OCI-LY7 (cell line): ENCODE measurements at regions not wholly inside any gene's neighbourhood (a gene's known extent, or its start where the extent isn't known, plus 50 kb on each side); places are given as distances from the start of the nearest gene placed in this dataset.
"Not testable (repeated sequence)": the region's sequence is repeated elsewhere in the genome, so short reads cannot be mapped to it uniquely, and the experiment has no call there.

ENCODE experiments used
- BruUV-seq: library from RNA; stranded (reverse); fragments of 400-500 nt; replicated peaks from 2 replicates; lab custom pipeline; 2021; lab: Mats Ljungman, UMichigan
- CTCF ChIA-PET: fragments of 300-600 bp; sonication (Branson Sonifier 250); formaldehyde crosslinking; loops from one replicate; lab custom pipeline; 2022; ENCODE audit warnings: antibody characterized with exemption; ENCODE audit not compliant: unreplicated experiment; lab: Charles Lee
- POLR2A ChIA-PET: fragments of 300-600 bp; sonication (Branson Sonifier 250); formaldehyde crosslinking; loops from one replicate; lab custom pipeline; 2022; ENCODE audit warnings: antibody characterized with exemption; lab: Charles Lee
- DNase-seq: peaks from one replicate; pipeline ENCODE4 v3.0.0-alpha.2; 2015; ENCODE audit warnings: low spot score
- H2AFZ ChIP-seq: fragments of 200-600 bp; sonication (generic), shearing (Covaris generic); 2 replicates; pipeline ENCODE4 v1.6.1; 2014; ENCODE audit warnings: mild to moderate bottlenecking, antibody characterized with exemption, low read length, moderate library complexity
- H3K27ac ChIP-seq: fragments of 200-600 bp; sonication (generic); 2 replicates; pipeline ENCODE4 v1.5.1; 2014; ENCODE audit warnings: mixed run types, low read depth, mild to moderate bottlenecking, moderate library complexity, low read length, inconsistent platforms; ENCODE audit not compliant: poor library complexity, severe bottlenecking
- H3K36me3 ChIP-seq: fragments of 200-600 bp; sonication (generic); 2 replicates; pipeline ENCODE4 v1.6.1; 2014; ENCODE audit warnings: mild to moderate bottlenecking, antibody characterized with exemption, low read length, moderate library complexity, mixed read lengths; ENCODE audit not compliant: insufficient read depth
- H3K4me1 ChIP-seq: fragments of 200-600 bp; sonication (generic); 2 replicates; pipeline ENCODE4 v1.5.1; 2014; ENCODE audit warnings: mild to moderate bottlenecking, low read length; ENCODE audit not compliant: insufficient read depth, poor library complexity, severe bottlenecking
- H3K4me2 ChIP-seq: fragments of 200-600 bp; sonication (generic); 2 replicates; pipeline ENCODE4 v1.6.1; 2014; ENCODE audit warnings: mild to moderate bottlenecking, low read length
- H3K4me3 ChIP-seq: fragments of 200-600 bp; sonication (generic); 2 replicates; pipeline ENCODE4 v1.5.1; 2014; ENCODE audit warnings: mild to moderate bottlenecking, low read depth, low read length; ENCODE audit not compliant: poor library complexity, severe bottlenecking
- H3K79me2 ChIP-seq: fragments of 200-600 bp; sonication (generic); 2 replicates; pipeline ENCODE4 v1.6.1; 2016; ENCODE audit warnings: low read depth, mild to moderate bottlenecking, low read length, moderate library complexity, mixed read lengths; ENCODE audit not compliant: insufficient read depth
- H3K9me2 ChIP-seq: fragments of 200-600 bp; sonication (generic); 2 replicates; pipeline ENCODE4 v1.6.1; 2016; ENCODE audit warnings: mild to moderate bottlenecking, low read length, mixed read lengths; ENCODE audit not compliant: insufficient read depth
- H3K9me3 ChIP-seq: fragments of 200-600 bp; sonication (generic); 2 replicates; pipeline ENCODE4 v1.6.1; 2014; ENCODE audit warnings: mild to moderate bottlenecking, mixed run types, low read length, mixed read lengths
- H4K20me1 ChIP-seq: fragments of 200-600 bp; sonication (generic); 2 replicates; pipeline ENCODE4 v1.6.1; 2014; ENCODE audit warnings: mild to moderate bottlenecking, antibody characterized with exemption, low read length, moderate library complexity, mixed read lengths; ENCODE audit not compliant: insufficient read depth
- CTCF ChIP-seq: fragments of 200-600 bp; sonication (generic); conservative IDR thresholded peaks from 2 replicates; pipeline ENCODE4 v1.5.1; 2014; ENCODE audit warnings: mild to moderate bottlenecking, antibody characterized with exemption, low read length, moderate library complexity, mixed read lengths
- EZH2phosphoT487 ChIP-seq: fragments of 200-600 bp; sonication (generic); IDR thresholded peaks from 2 replicates; pipeline ENCODE4 v1.6.1; 2018; ENCODE audit warnings: low read depth, borderline replicate concordance, mild to moderate bottlenecking, mixed run types, antibody characterized with exemption, low read length, moderate library complexity, mixed read lengths
- intact Hi-C: fragments of 100-400 bp; cut with micrococcal nuclease; formaldehyde crosslinking; loops from one replicate; pipeline ENCODE4 v1.10.0; 2022; ENCODE audit not compliant: unreplicated experiment

GRCh38 chr7:69105981-69106380, 492.3 kb upstream of the AUTS2 start:
- Histone ChIP-seq H4K20me1 (no peaks in the 10 kb centered on the region), H3K4me1 (no peaks in the 10 kb centered on the region), H3K79me2 (no peaks in the 10 kb centered on the region), H3K4me3 (no peak overlapping the region), H3K36me3 (no peaks in the 10 kb centered on the region), H3K27ac (no peak overlapping the region), H3K4me2 (no peak overlapping the region), H3K9me2 (no peaks in the 10 kb centered on the region), H3K9me3 (no peaks in the 10 kb centered on the region), H2AFZ (no peak overlapping the region)
- BruUV-seq: no TSS peak
- no peak for TF ChIP-seq EZH2phosphoT487
- no peak for TF ChIP-seq CTCF
- intact Hi-C loops: no loop called here
- no peak for DNase-seq
- ChIA-PET CTCF (no interaction called here), POLR2A (no interaction called here)

DNA sequence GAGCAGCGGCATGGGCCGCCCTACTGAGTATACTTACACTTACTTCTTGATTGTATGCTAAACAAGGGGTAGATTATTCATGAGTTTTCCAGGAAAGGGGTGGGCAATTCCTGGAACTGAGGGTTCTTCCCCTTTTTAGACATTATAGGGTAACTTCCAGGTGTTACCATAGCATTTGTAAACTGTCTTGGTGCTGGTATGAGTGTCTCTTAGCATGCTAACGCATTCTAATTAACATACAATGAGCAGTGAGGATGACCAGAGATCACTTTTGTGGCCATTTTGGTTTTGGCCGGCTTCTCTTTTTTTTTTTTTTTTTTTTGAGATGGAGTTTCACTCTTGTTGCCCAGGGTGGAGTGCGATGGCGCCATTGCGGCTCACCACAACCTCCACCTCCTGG, 491.8 kb upstream of the AUTS2 start:
- H3K9me2 ChIP-seq, POLR2A ChIA-PET, H2AFZ ChIP-seq, DNase-seq, CTCF ChIA-PET, H3K36me3 ChIP-seq, H3K27ac ChIP-seq, H3K79me2 ChIP-seq, H3K4me2 ChIP-seq, H3K9me3 ChIP-seq, BruUV-seq, H3K4me3 ChIP-seq, H3K4me1 ChIP-seq, H4K20me1 ChIP-seq, intact Hi-C loops: not testable (repeated sequence)

GRCh38 chr7:69106946-69107345, 491.3 kb upstream of the AUTS2 start:
- H3K4me2 ChIP-seq, H3K9me2 ChIP-seq, H3K4me1 ChIP-seq, intact Hi-C loops, H2AFZ ChIP-seq, H3K36me3 ChIP-seq, H4K20me1 ChIP-seq, H3K4me3 ChIP-seq, H3K79me2 ChIP-seq, BruUV-seq, H3K9me3 ChIP-seq, H3K27ac ChIP-seq, CTCF ChIA-PET, POLR2A ChIA-PET, DNase-seq: not testable (repeated sequence)

DNA sequence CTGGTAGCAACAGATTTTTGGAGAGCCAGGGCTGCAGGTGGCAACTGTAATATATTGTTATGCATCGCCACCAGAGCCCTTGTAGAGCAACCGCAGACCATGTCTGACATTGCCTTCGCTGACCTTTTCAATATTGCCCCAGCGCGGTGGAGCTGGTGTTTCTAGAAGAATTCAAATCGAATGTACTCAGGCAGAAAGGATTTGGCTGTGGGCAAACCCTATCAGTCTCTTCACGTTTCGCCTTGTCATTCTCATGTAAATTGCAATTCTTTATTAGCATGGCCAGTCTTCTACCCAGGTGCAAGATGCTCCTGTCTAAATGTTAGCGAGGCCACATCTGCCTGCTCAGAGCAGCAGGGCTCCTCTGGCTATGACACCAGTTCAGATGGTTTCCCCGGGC, 490.2 kb upstream of the AUTS2 start:
- no TSS peak for BruUV-seq

More for the DNA sequence above, 490.2 kb upstream of the AUTS2 start:
- Histone ChIP-seq H3K4me1 (no peaks in the 10 kb centered on the region), H3K79me2 (no peaks in the 10 kb centered on the region), H3K27ac (no peak overlapping the region), H3K4me2 (no peak overlapping the region), H3K9me3 (no peaks in the 10 kb centered on the region), H3K4me3 (no peak overlapping the region), H3K9me2 (no peaks in the 10 kb centered on the region), H2AFZ (no peak overlapping the region), H3K36me3 (no peaks in the 10 kb centered on the region), H4K20me1 (no peaks in the 10 kb centered on the region)
- POLR2A ChIA-PET: interaction anchor here (0.5 kb wide), 1 partner anchor 594 kb away, joined by 3 read pairs; no protein-coding TSS in a partner anchor
- intact Hi-C loops: no loop called here
- no peak for DNase-seq
- TF ChIP-seq EZH2phosphoT487 (no peak), CTCF (no peak)
- CTCF ChIA-PET: no interaction called here
